ENCODE measurements at regions not wholly inside any gene's neighbourhood (a gene's known extent, or its start where the extent isn't known, plus 50 kb on each side); places are given as distances from the start of the nearest gene placed in this dataset.

DNA sequence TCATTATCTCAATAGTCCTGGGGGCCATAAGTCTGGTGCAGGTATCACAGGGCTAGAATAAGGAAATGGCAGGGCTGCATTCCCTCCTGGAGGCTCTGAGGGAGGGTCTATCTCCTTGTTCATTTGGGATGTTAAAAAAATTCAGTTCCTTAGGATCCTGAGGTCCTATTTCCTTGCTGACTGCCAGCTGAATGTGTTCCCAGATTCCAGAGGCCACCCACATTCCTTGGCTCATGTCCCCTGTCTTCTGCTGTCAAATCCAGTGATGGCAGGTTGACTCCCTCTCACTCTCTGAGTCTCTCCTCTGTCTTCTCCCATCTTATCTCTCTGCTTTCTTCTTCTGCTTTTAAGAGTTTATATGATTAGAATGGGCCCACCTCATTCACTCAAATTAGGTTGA lies 400.6 kb downstream of the PTPRU start:
- no peak for TF ChIP-seq EZH2 (IDR thresholded peaks at IDR 0.05; ENCODE audit: low read length)
- TF ChIP-seq, protein P1, sequence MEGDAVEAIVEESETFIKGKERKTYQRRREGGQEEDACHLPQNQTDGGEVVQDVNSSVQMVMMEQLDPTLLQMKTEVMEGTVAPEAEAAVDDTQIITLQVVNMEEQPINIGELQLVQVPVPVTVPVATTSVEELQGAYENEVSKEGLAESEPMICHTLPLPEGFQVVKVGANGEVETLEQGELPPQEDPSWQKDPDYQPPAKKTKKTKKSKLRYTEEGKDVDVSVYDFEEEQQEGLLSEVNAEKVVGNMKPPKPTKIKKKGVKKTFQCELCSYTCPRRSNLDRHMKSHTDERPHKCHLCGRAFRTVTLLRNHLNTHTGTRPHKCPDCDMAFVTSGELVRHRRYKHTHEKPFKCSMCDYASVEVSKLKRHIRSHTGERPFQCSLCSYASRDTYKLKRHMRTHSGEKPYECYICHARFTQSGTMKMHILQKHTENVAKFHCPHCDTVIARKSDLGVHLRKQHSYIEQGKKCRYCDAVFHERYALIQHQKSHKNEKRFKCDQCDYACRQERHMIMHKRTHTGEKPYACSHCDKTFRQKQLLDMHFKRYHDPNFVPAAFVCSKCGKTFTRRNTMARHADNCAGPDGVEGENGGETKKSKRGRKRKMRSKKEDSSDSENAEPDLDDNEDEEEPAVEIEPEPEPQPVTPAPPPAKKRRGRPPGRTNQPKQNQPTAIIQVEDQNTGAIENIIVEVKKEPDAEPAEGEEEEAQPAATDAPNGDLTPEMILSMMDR (optimal IDR thresholded peaks at IDR 0.05 in 1 of 3, IDR thresholded peaks at IDR 0.05 in 1 of 3, conservative IDR thresholded peaks at IDR 0.05 in 1 of 3; ENCODE audit: extremely low read depth in 1 of 3, insufficient read depth in 2 of 3, low read length in 3 of 3), result no peak

All from keratinocyte (primary cell).